ENCODE measurements at regions not wholly inside any gene's neighbourhood (a gene's known extent, or its start where the extent isn't known, plus 50 kb on each side); places are given as distances from the start of the nearest gene placed in this dataset.

- no peak for TF ChIP-seq POLR2A (IDR thresholded peaks at IDR 0.05; ENCODE audit: low read depth, low read length)
- no peak for TF ChIP-seq POLR2AphosphoS5 (IDR thresholded peaks at IDR 0.05; ENCODE audit: low read depth, low read length)
- no peak for TF ChIP-seq POU2F2 (IDR thresholded peaks at IDR 0.05; ENCODE audit: low read depth, low read length)
- TF ChIP-seq TAF1 (IDR thresholded peaks at IDR 0.05; ENCODE audit: low read depth, low read length): no peak
Measured at GRCh38 chr4:17204908-17205307, 306.5 kb upstream of the LDB2 start.
